ENCODE measurements at regions not wholly inside any gene's neighbourhood (a gene's known extent, or its start where the extent isn't known, plus 50 kb on each side); places are given as distances from the start of the nearest gene placed in this dataset.

- POLR2A ChIA-PET (ENCODE audit: partially characterized antibody): no interaction called here
- 82% methylated on average over 3 of the region's 3 CpGs; no CpG with 5 or more reads in 1 of the 2 experiments for WGBS, 2 experiments (ENCODE audit: extremely low coverage in 1 of 2, insufficient coverage in 1 of 2, insufficient read length in 1 of 2, insufficient replicate concordance in 2 of 2, low coverage in 1 of 2, low lambda C conversion rate in 2 of 2, missing lambda C conversion rate in 1 of 2)
Observed at GRCh38 chr6:133748628-133749027, 140.3 kb upstream of the TCF21 start.

More at GRCh38 chr6:133748628-133749027, 140.3 kb upstream of the TCF21 start:
- Histone ChIP-seq H2BK12ac (ENCODE audit: low read depth, low read length) (no peak overlapping the region), H3K56ac (replicated peaks; ENCODE audit: insufficient read length, low read depth, low read length) (no peak overlapping the region), H3K23ac (ENCODE audit: insufficient read length) (no peak overlapping the region), H3K23me2 (ENCODE audit: low read depth, low read length) (no peaks in the 10 kb centered on the region), H3K9ac (replicated peaks in 1 of 4; ENCODE audit: extremely low read depth in 1 of 4, low read depth in 3 of 4, low read length in 3 of 4) (no peak overlapping the region), H3K4ac (replicated peaks; ENCODE audit: insufficient read length, low read depth, low read length) (no peak overlapping the region), H3K79me2 (ENCODE audit: control insufficient read depth in 1 of 2, insufficient read depth in 2 of 2, low read length in 2 of 2) (no peaks in the 10 kb centered on the region), H4K20me1 (replicated peaks in 1 of 2; ENCODE audit: control insufficient read depth in 1 of 2, insufficient read depth in 2 of 2, low read length in 2 of 2) (no peaks in the 10 kb centered on the region), H3K27me3 (replicated peaks in 1 of 4; ENCODE audit: control insufficient read depth in 3 of 4, extremely low read depth in 1 of 4, insufficient read depth in 3 of 4, low read length in 3 of 4) (no peaks in the 10 kb centered on the region), H2AK5ac (ENCODE audit: low read depth, low read length) (no peak overlapping the region), H2BK120ac (replicated peaks; ENCODE audit: low read depth, low read length) (no peak overlapping the region), H3K36me3 (ENCODE audit: control insufficient read depth in 2 of 4, insufficient read depth in 4 of 4, low read length in 3 of 4) (no peaks in the 10 kb centered on the region), H3K14ac (ENCODE audit: insufficient read length) (no peak overlapping the region), H4K8ac (ENCODE audit: extremely low read depth, insufficient read depth, low read length) (no peak overlapping the region), H4K5ac (ENCODE audit: insufficient read length, low read depth, low read length) (no peak overlapping the region), H3K4me3 (ENCODE audit: extremely low read depth in 1 of 4, insufficient read depth in 2 of 4, low read depth in 3 of 4, low read length in 4 of 4) (no peak overlapping the region), H3K27ac (ENCODE audit: low read depth, low read length) (no peak overlapping the region), H2BK15ac (ENCODE audit: low read length) (no peak overlapping the region), H2BK20ac (ENCODE audit: low read length) (no peak overlapping the region), H3K79me1 (ENCODE audit: low read depth, low read length) (no peaks in the 10 kb centered on the region), H3K18ac (ENCODE audit: extremely low read depth, low read length) (no peak overlapping the region), H3K9me3 (ENCODE audit: insufficient read depth in 2 of 2, low read depth in 1 of 2, low read length in 1 of 2) (no peaks in the 10 kb centered on the region), H2BK5ac (ENCODE audit: low read depth, low read length) (no peak overlapping the region), H2AFZ (ENCODE audit: low read length) (no peak overlapping the region), H3K4me2 (ENCODE audit: insufficient read depth in 1 of 2, low read depth in 2 of 2, low read length in 2 of 2) (no peak overlapping the region), H4K91ac (replicated peaks; ENCODE audit: insufficient read length, low read length) (no peak overlapping the region), H3K4me1 (replicated peaks in 1 of 4; ENCODE audit: control insufficient read depth in 3 of 4, insufficient read depth in 4 of 4, low read length in 3 of 4) (peaks cover 0 to 3% (median 0%) of the 10 kb centered on the region in 4 experiments; a peak in 2 of 7 replicates)
- DNase-seq (ENCODE audit: low read depth in 1 of 2, low spot score in 2 of 2) (no peak), FAIRE-seq (no peak)
- TF ChIP-seq CTBP2 (IDR thresholded peaks at IDR 0.05; ENCODE audit: borderline replicate concordance, insufficient read depth, insufficient read length, low read length) (no peak), GABPA (IDR thresholded peaks at IDR 0.05; ENCODE audit: borderline replicate concordance, insufficient read depth, low read length) (no peak), YY1 (IDR thresholded peaks at IDR 0.05; ENCODE audit: low read depth, low read length) (no peak), BRCA1 (IDR thresholded peaks at IDR 0.05; ENCODE audit: low read depth, low read length) (no peak), CEBPB (IDR thresholded peaks at IDR 0.05; ENCODE audit: low read depth, low read length) (no peak), PHF8 (conservative IDR thresholded peaks at IDR 0.05; ENCODE audit: low read depth, low read length) (no peak), KDM4A (IDR thresholded peaks at IDR 0.05; ENCODE audit: low read depth, low read length, severe bottlenecking) (no peak), POU5F1 (IDR thresholded peaks at IDR 0.05; ENCODE audit: low read depth, low read length) (no peak)
- CTCF ChIA-PET (ENCODE audit: partially characterized antibody): no interaction called here

Data from H1 (cell line).